Calu3 (cell line): ENCODE measurements at regions not wholly inside any gene's neighbourhood (a gene's known extent, or its start where the extent isn't known, plus 50 kb on each side); places are given as distances from the start of the nearest gene placed in this dataset.

Experiments
- BruUV-seq: library from RNA; stranded (reverse); fragments of 400-500 nt; replicated peaks from 2 replicates; lab custom pipeline; 2021; lab: Mats Ljungman, UMichigan
- CTCF ChIA-PET: fragments of 300-600 bp; sonication (Branson Sonifier 250); formaldehyde crosslinking; loops from one replicate; lab custom pipeline; 2022; ENCODE audit warnings: antibody characterized with exemption; lab: Charles Lee
- DNase-seq: peaks from one replicate; pipeline ENCODE4 v3.0.0; 2022
- H3K27ac Mint-ChIP-seq: one replicate; pipeline ENCODE4 v1.8.0; 2022; ENCODE audit warnings: mixed read lengths; ENCODE audit not compliant: unreplicated experiment
- H3K27me3 Mint-ChIP-seq: one replicate; pipeline ENCODE4 v1.8.0; 2022; ENCODE audit warnings: mixed read lengths; ENCODE audit not compliant: unreplicated experiment
- H3K36me3 Mint-ChIP-seq: one replicate; pipeline ENCODE4 v1.8.0; 2022; ENCODE audit warnings: mild to moderate bottlenecking, moderate library complexity, mixed read lengths; ENCODE audit not compliant: insufficient read depth, unreplicated experiment
- H3K4me1 Mint-ChIP-seq: one replicate; pipeline ENCODE4 v1.8.0; 2022; ENCODE audit warnings: mild to moderate bottlenecking, low read depth, mixed read lengths; ENCODE audit not compliant: unreplicated experiment
- H3K4me3 Mint-ChIP-seq: one replicate; pipeline ENCODE4 v1.8.0; 2022; ENCODE audit warnings: mild to moderate bottlenecking, low read depth, moderate library complexity, mixed read lengths; ENCODE audit not compliant: unreplicated experiment
- H3K9me3 Mint-ChIP-seq: one replicate; pipeline ENCODE4 v1.8.0; 2022; ENCODE audit warnings: low read depth, mixed read lengths; ENCODE audit not compliant: unreplicated experiment
- CTCF ChIP-seq: fragments of 200-600 bp; IDR thresholded peaks from one replicate; pipeline ENCODE4 v1.8.0; 2022; ENCODE audit warnings: antibody characterized with exemption; ENCODE audit not compliant: unreplicated experiment
- intact Hi-C: fragments of 100-400 bp; cut with micrococcal nuclease; formaldehyde crosslinking; loops from one replicate; pipeline ENCODE4 v1.10.0; 2022; ENCODE audit not compliant: unreplicated experiment

GRCh38 chr13:22226086-22226485 is 555.2 kb downstream of the FGF9 start:
- Mint-ChIP-seq H3K27ac (no peak overlapping the region), H3K36me3 (no peaks in the 10 kb centered on the region), H3K27me3 (no peaks in the 10 kb centered on the region), H3K9me3 (no peaks in the 10 kb centered on the region), H3K4me1 (no peaks in the 10 kb centered on the region), H3K4me3 (no peak overlapping the region)
- intact Hi-C loops = no loop called here
- BruUV-seq = no TSS peak
- no peak for TF ChIP-seq CTCF
- no peak for DNase-seq
- CTCF ChIA-PET = no interaction called here

GRCh38 chr13:22227895-22228294 is 557.0 kb downstream of the FGF9 start:
- CTCF ChIA-PET = no interaction called here
- Mint-ChIP-seq H3K4me1 (no peaks in the 10 kb centered on the region), H3K9me3 (no peaks in the 10 kb centered on the region), H3K27ac (no peak overlapping the region), H3K36me3 (no peaks in the 10 kb centered on the region), H3K4me3 (no peak overlapping the region), H3K27me3 (no peaks in the 10 kb centered on the region)
- intact Hi-C loops = no loop called here
- no peak for DNase-seq
- TF ChIP-seq CTCF = no peak
- BruUV-seq = no TSS peak

DNA sequence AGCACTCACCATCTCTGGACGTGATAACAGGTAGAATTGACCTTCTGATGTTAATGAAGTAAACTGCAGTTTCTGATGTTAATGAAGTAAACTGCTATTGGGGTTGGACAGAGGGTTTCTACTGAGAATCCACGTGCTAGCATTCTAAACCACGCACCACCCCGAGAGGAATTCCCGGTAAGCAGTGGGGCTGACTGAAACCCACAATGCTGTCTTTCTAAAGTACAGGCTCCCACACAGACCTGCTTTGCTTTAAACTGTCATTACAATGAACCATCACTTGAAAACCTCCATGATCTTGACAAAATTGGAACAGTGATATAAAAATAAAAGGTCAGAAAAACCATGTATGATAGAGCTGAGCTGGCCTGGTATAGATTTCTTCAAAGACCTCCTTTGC is 559.0 kb downstream of the FGF9 start:
- Mint-ChIP-seq H3K36me3 (no peaks in the 10 kb centered on the region), H3K27me3 (no peaks in the 10 kb centered on the region), H3K4me1 (no peaks in the 10 kb centered on the region), H3K9me3 (no peaks in the 10 kb centered on the region), H3K27ac (no peak overlapping the region), H3K4me3 (no peak overlapping the region)
- CTCF ChIA-PET = no interaction called here
- no peak for DNase-seq
- intact Hi-C loops = no loop called here
- BruUV-seq = no TSS peak
- TF ChIP-seq CTCF = no peak

GRCh38 chr13:22232186-22232585 is 561.3 kb downstream of the FGF9 start:
- CTCF ChIA-PET = no interaction called here
- H3K9me3 Mint-ChIP-seq = no peaks in the 10 kb centered on the region
- DNase-seq = no peak
- H3K4me3 Mint-ChIP-seq = no peak overlapping the region
- no peaks in the 10 kb centered on the region for H3K36me3 Mint-ChIP-seq
- no peaks in the 10 kb centered on the region for H3K27me3 Mint-ChIP-seq
- intact Hi-C loops = no loop called here
- no peak for TF ChIP-seq CTCF
- peaks cover 8% of the 10 kb centered on the region for H3K4me1 Mint-ChIP-seq
- no peak overlapping the region for H3K27ac Mint-ChIP-seq
- BruUV-seq = no TSS peak
